H1 (cell line): ENCODE measurements at regions not wholly inside any gene's neighbourhood (a gene's known extent, or its start where the extent isn't known, plus 50 kb on each side); places are given as distances from the start of the nearest gene placed in this dataset.

Experiments used
- CTCF ChIA-PET: fragments of 300-600 bp; sonication (Branson Sonifier 250); formaldehyde crosslinking; loops from one replicate; lab custom pipeline; 2021; ENCODE audit not compliant: partially characterized antibody; lab: Charles Lee
- POLR2A ChIA-PET: fragments of 300-600 bp; sonication (Branson Sonifier 250); formaldehyde crosslinking; loops from one replicate; lab custom pipeline; 2021; ENCODE audit warnings: inconsistent platforms; ENCODE audit not compliant: partially characterized antibody; lab: Charles Lee
- DNase-seq, 2 experiments: peaks; one replicate each; pipeline versions ENCODE4 v3.0.0 to v3.0.0-alpha.2; 2010 to 2022; ENCODE audit warnings: low spot score in 2 of 2, low read depth in 1 of 2, mixed read lengths in 1 of 2
- FAIRE-seq: peaks from 2 replicates; lab custom pipeline; 2011; peaks lifted over from hg19 to GRCh38; lab: Jason Lieb, UNC
- H2AFZ ChIP-seq: 2 replicates; pipeline ENCODE4 v1.8.1; 2012; ENCODE audit warnings: low read length, inconsistent platforms
- H2AK5ac ChIP-seq: 2 replicates; pipeline ENCODE4 v1.6.1; 2013; ENCODE audit warnings: low read depth, low read length
- H2BK120ac ChIP-seq: replicated peaks from 2 replicates; pipeline ENCODE3; 2013; ENCODE audit warnings: low read depth, low read length, inconsistent platforms
- H2BK12ac ChIP-seq: 2 replicates; pipeline ENCODE4 v1.6.1; 2013; ENCODE audit warnings: low read depth, low read length
- H2BK15ac ChIP-seq: 2 replicates; pipeline ENCODE4 v1.6.1; 2013; ENCODE audit warnings: low read length
- H2BK20ac ChIP-seq: 2 replicates; pipeline ENCODE4 v1.6.1; 2013; ENCODE audit warnings: low read length
- H2BK5ac ChIP-seq: 2 replicates; pipeline ENCODE4 v1.6.1; 2013; ENCODE audit warnings: low read depth, low read length
- H3K14ac ChIP-seq: 2 replicates; pipeline ENCODE4 v1.6.1; 2013; ENCODE audit warnings: inconsistent platforms; ENCODE audit not compliant: insufficient read length
- H3K18ac ChIP-seq: 2 replicates; pipeline ENCODE4 v1.6.1; 2013; ENCODE audit warnings: low read length; ENCODE audit errors: extremely low read depth
- H3K23ac ChIP-seq: 2 replicates; pipeline ENCODE4 v1.6.1; 2013; ENCODE audit warnings: inconsistent platforms; ENCODE audit not compliant: insufficient read length
- H3K23me2 ChIP-seq: 2 replicates; pipeline ENCODE4 v1.6.1; 2013; ENCODE audit warnings: low read depth, low read length
- H3K27ac ChIP-seq: 2 replicates; pipeline ENCODE4 v1.6.1; 2011; ENCODE audit warnings: low read depth, low read length, inconsistent platforms
- H3K27me3 ChIP-seq, 4 experiments: replicated peaks in 1 of 4; 1 replicate in 1 of 4; 2 replicates in 3 of 4; pipeline versions ENCODE4 v1.6.1 to v1.8.1; 2011 to 2013; ENCODE audit warnings: low read length in 3 of 4, mild to moderate bottlenecking in 3 of 4, inconsistent platforms in 2 of 4, mixed read lengths in 2 of 4, moderate library complexity in 1 of 4; ENCODE audit not compliant: control insufficient read depth in 3 of 4, insufficient read depth in 3 of 4; ENCODE audit errors: extremely low read depth in 1 of 4
- H3K36me3 ChIP-seq, 4 experiments: 2 replicates each; pipeline versions ENCODE4 v1.6.1 to v1.8.1; 2011 to 2013; ENCODE audit warnings: mild to moderate bottlenecking in 4 of 4, low read length in 3 of 4, moderate library complexity in 2 of 4, control low read depth in 1 of 4, inconsistent platforms in 1 of 4; ENCODE audit not compliant: insufficient read depth in 4 of 4, control insufficient read depth in 2 of 4
- H3K4ac ChIP-seq: replicated peaks from 2 replicates; pipeline ENCODE3; 2013; ENCODE audit warnings: low read length, low read depth, mixed read lengths, inconsistent platforms; ENCODE audit not compliant: insufficient read length
- H3K4me1 ChIP-seq, 4 experiments: replicated peaks in 1 of 4; 1 replicate in 1 of 4; 2 replicates in 3 of 4; pipeline versions ENCODE4 v1.6.1 to v1.8.1; 2011 to 2013; ENCODE audit warnings: low read length in 3 of 4, inconsistent platforms in 2 of 4, mixed read lengths in 1 of 4; ENCODE audit not compliant: insufficient read depth in 4 of 4, control insufficient read depth in 3 of 4
- H3K4me2 ChIP-seq, 2 experiments: 2 replicates each; pipeline versions ENCODE4 v1.6.1 to v1.8.1; 2011 to 2013; ENCODE audit warnings: low read depth in 2 of 2, low read length in 2 of 2, control low read depth in 1 of 2, inconsistent platforms in 1 of 2, mild to moderate bottlenecking in 1 of 2; ENCODE audit not compliant: insufficient read depth in 1 of 2
- H3K4me3 ChIP-seq, 4 experiments: fragments of 200-600, 300-600 bp in 1 of 4; sonication (generic), shearing (Covaris generic), sonication (Bioruptor Twin) in 1 of 4; 2 replicates each; pipeline versions ENCODE4 v1.5.1 to v1.8.1; 2011 to 2016; ENCODE audit warnings: low read length in 4 of 4, low read depth in 3 of 4, control low read depth in 2 of 4, inconsistent platforms in 2 of 4, mild to moderate bottlenecking in 2 of 4, mixed read lengths in 1 of 4, moderate library complexity in 1 of 4; ENCODE audit not compliant: insufficient read depth in 2 of 4; ENCODE audit errors: extremely low read depth in 1 of 4
- H3K56ac ChIP-seq: replicated peaks from 2 replicates; pipeline ENCODE3; 2013; ENCODE audit warnings: low read depth, mild to moderate bottlenecking, mixed read lengths, low read length, inconsistent platforms; ENCODE audit not compliant: insufficient read length
- H3K79me1 ChIP-seq: 2 replicates; pipeline ENCODE4 v1.6.1; 2013; ENCODE audit warnings: low read depth, low read length, control low read depth
- H3K79me2 ChIP-seq, 2 experiments: 2 replicates each; pipeline versions ENCODE4 v1.6.1 to v1.8.1; 2012 to 2013; ENCODE audit warnings: low read length in 2 of 2, mild to moderate bottlenecking in 2 of 2, inconsistent platforms in 1 of 2; ENCODE audit not compliant: insufficient read depth in 2 of 2, control insufficient read depth in 1 of 2
- H3K9ac ChIP-seq, 4 experiments: replicated peaks in 1 of 4; 1 replicate in 1 of 4; 2 replicates in 3 of 4; pipeline versions ENCODE4 v1.6.1 to v1.8.1; 2011 to 2013; ENCODE audit warnings: low read depth in 3 of 4, low read length in 3 of 4, control low read depth in 2 of 4, mild to moderate bottlenecking in 2 of 4, moderate library complexity in 2 of 4, inconsistent platforms in 1 of 4; ENCODE audit errors: extremely low read depth in 1 of 4
- H3K9me3 ChIP-seq, 2 experiments: 2 replicates each; pipeline versions ENCODE4 v1.6.1 to v1.8.1; 2012 to 2013; ENCODE audit warnings: mild to moderate bottlenecking in 2 of 2, moderate library complexity in 2 of 2, control low read depth in 1 of 2, inconsistent platforms in 1 of 2, low read depth in 1 of 2, low read length in 1 of 2, mixed read lengths in 1 of 2; ENCODE audit not compliant: insufficient read depth in 2 of 2
- H4K20me1 ChIP-seq, 2 experiments: replicated peaks in 1 of 2; 2 replicates each; pipeline versions ENCODE3 to v1.8.1; 2011 to 2013; ENCODE audit warnings: inconsistent platforms in 2 of 2, low read length in 2 of 2, mild to moderate bottlenecking in 1 of 2; ENCODE audit not compliant: insufficient read depth in 2 of 2, control insufficient read depth in 1 of 2
- H4K5ac ChIP-seq: 2 replicates; pipeline ENCODE4 v1.6.1; 2013; ENCODE audit warnings: low read length, low read depth, mixed read lengths, inconsistent platforms; ENCODE audit not compliant: insufficient read length
- H4K8ac ChIP-seq: 2 replicates; pipeline ENCODE4 v1.8.0; 2013; ENCODE audit warnings: mild to moderate bottlenecking, moderate library complexity, low read length, inconsistent platforms; ENCODE audit not compliant: insufficient read depth; ENCODE audit errors: extremely low read depth
- H4K91ac ChIP-seq: replicated peaks from 2 replicates; pipeline ENCODE3; 2013; ENCODE audit warnings: low read length, mixed read lengths, inconsistent platforms; ENCODE audit not compliant: insufficient read length
- BRCA1 ChIP-seq: IDR thresholded peaks from 2 replicates; pipeline ENCODE4 v1.6.1; 2012; ENCODE audit warnings: low read depth, low read length, improper control_type of control experiment
- CBX5 ChIP-seq: fragments of 300-800, 300-1000 bp; sonication (generic); IDR thresholded peaks from 2 replicates; pipeline ENCODE4 v1.7.1; 2016; ENCODE audit warnings: antibody characterized with exemption, low read length, low read depth
- CEBPB ChIP-seq: IDR thresholded peaks from 2 replicates; pipeline ENCODE4 v1.6.1; 2012; ENCODE audit warnings: low read depth, low read length
- KDM4A ChIP-seq: IDR thresholded peaks from one replicate; pipeline ENCODE4 v1.7.1; 2012; ENCODE audit warnings: low read depth, mild to moderate bottlenecking, moderate library complexity, low read length, inconsistent platforms; ENCODE audit not compliant: severe bottlenecking
- TBP ChIP-seq: IDR thresholded peaks from 2 replicates; pipeline ENCODE4 v1.6.1; 2011; ENCODE audit warnings: low read depth, low read length, improper control_type of control experiment
- WGBS, 2 experiments: shearing (Covaris generic) in 1 of 2; methylation state at CpG; one replicate each; pipeline versions ENCODE4 v1.1.6 to v1.1.7; 2013 to 2015; ENCODE audit warnings: low lambda C conversion rate in 2 of 2, mixed read lengths in 2 of 2, inconsistent platforms in 1 of 2, low coverage in 1 of 2, missing lambda C conversion rate in 1 of 2; ENCODE audit not compliant: insufficient replicate concordance in 2 of 2, insufficient coverage in 1 of 2, insufficient read length in 1 of 2; ENCODE audit errors: extremely low coverage in 1 of 2, missing lambda C conversion rate in 1 of 2; 5-methylcytosine and 5-hydroxymethylcytosine counted together

DNA sequence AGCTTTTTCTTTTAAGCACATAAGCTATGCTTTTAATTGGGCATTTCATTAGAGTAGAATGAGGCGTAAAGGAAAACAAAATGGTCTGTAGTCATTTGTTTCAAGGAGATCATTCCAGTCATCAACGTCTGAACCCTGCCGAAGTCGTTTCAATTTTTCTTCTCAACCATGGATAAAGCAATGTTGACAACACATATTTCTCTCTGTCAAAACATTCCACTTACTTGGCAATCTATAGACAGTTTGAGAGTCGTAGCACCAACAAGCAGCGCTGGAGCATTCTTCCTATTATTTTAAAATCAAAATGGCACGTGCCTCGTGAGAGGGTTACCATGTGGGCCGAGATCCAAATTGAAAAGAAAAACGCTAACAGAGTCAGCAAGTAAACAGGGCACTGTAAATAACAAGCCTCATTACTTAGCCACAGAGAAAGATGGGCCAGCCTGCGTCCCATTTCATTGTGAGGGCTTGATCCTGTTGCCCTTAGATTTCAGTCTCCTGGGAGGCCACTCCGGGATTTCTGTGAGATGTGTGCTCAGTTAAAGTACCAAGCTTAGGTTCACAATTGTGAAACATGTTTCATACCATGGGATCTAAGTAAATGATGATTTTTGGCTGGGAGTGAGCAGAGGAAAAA, 422.9 kb downstream of the DTWD2 start:
- Histone ChIP-seq H3K18ac (no peak overlapping the region), H3K79me1 (no peaks in the 10 kb centered on the region), H3K4me3 (no peak overlapping the region), H3K23ac (no peak overlapping the region), H4K8ac (no peak overlapping the region), H2BK120ac (no peak overlapping the region), H4K91ac (no peak overlapping the region), H3K4ac (no peak overlapping the region), H3K9me3 (no peaks in the 10 kb centered on the region), H4K5ac (no peak overlapping the region), H3K4me1 (no peaks in the 10 kb centered on the region), H2BK15ac (no peak overlapping the region), H3K14ac (no peak overlapping the region), H3K4me2 (no peak overlapping the region), H3K27me3 (no peaks in the 10 kb centered on the region), H3K36me3 (no peaks in the 10 kb centered on the region), H3K79me2 (no peaks in the 10 kb centered on the region), H2BK12ac (no peak overlapping the region), H2BK5ac (no peak overlapping the region), H3K9ac (no peak overlapping the region), H2BK20ac (no peak overlapping the region), H4K20me1 (no peaks in the 10 kb centered on the region), H3K56ac (no peak overlapping the region), H2AFZ (no peak overlapping the region), H3K23me2 (no peaks in the 10 kb centered on the region; the same call in 1 of the 2 replicates), H3K27ac (no peak overlapping the region), H2AK5ac (no peak overlapping the region)
- 88% methylated on average over 12 of the region's 12 CpGs; no CpG with 5 or more reads in 1 of the 2 experiments for WGBS, 2 experiments
- no peak for FAIRE-seq
- CTCF ChIA-PET, result no interaction called here
- POLR2A ChIA-PET, result no interaction called here
- DNase-seq, result no peak
- TF ChIP-seq CEBPB (no peak), CBX5 (no peak), BRCA1 (no peak), KDM4A (no peak), TBP (no peak)
